NOMO-1 treated with DMSO at 0.1 percent for 48 hours (cell line): ENCODE measurements at regions not wholly inside any gene's neighbourhood (a gene's known extent, or its start where the extent isn't known, plus 50 kb on each side); places are given as distances from the start of the nearest gene placed in this dataset.
"Not testable (repeated sequence)": the region's sequence is repeated elsewhere in the genome, so short reads cannot be mapped to it uniquely, and the experiment has no call there.

Experiments
- DNase-seq: peaks from one replicate; lab custom pipeline; 2025; ENCODE audit not compliant: unreplicated experiment; lab: John Stamatoyannopoulos, UW

DNA sequence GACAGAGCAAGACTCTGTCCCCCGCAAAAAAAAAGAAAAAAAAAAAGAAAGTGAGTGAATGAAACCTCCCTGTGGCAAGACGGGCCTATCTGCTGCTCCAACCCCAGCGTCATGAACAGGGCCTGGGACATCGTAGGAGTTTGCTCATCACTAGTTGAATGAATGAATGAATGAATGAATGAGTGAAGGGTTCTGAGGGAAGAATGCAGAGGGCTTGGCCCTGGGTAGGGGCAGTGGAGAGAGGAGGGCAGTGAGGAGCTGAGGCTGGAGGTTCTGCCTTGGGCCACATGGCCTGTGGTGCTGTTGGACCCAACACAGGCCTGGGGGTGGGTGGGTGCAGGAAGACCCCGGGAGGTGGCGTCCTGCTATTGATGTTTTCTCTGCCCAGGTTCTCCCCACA lies 125.5 kb upstream of the CIBAR2 start:
- no peak for DNase-seq

DNA sequence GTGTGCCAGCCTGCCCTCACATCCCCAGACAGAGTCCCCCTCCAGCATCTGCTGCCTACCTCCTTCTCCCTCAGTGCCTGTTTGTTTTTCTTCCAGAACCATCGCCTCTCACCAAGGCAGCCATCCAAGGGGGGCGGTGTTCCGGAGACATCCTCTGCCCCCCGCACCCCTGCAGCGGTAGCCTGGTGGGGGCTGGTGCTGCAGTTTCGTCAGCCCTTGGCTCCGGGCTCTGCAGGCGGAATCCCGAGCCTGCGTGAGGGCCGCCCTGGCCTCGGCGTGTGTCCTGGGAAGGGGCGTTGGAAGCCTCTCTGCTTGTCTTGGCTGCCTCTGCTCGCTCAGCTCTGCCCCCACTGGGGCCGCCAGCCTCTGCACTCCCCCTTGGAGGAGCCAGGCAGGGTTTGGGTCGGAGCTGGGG lies 126.0 kb upstream of the CIBAR2 start:
- no peak for DNase-seq

DNA sequence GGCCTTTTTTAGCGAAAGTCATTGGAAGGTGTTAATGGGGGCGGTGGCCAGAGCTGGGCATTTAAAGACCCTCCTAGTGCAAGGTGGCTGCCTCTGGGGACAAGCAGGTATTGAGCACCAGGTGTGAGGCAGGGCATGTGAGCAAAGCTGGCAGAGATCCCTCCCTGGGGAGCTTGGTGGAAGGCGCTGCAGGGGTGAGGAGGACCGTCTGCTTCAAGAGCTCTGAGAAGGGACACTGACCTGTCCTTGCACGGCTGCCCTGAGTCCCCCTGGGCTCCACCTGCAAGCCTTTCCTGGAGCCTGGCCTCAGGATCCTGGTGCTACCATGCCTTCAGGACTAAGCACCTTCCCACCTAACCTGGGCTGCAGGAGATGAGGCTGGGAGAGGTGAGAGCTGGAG lies 127.0 kb upstream of the CIBAR2 start:
- no peak for DNase-seq

DNA sequence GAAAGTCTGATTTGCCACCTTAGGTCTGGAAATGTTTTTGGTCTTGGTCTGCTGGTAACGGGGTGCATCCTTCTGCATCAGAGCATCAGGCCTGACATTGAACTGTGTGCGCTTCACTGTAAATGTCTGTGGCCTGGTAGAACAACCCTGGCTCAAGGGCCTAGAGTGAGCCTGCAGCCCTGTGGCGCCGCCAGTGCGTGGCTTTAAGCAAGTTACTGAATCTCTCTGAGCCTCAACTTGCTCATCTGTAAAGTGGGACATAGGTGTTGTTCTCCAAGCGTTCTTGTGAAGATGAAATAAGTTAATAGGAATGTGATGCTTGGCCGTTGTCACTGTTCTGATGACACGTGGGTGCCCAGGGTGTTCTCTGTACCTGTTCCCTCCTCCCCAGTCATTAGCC lies 127.6 kb upstream of the CIBAR2 start:
- DNase-seq = no peak

DNA sequence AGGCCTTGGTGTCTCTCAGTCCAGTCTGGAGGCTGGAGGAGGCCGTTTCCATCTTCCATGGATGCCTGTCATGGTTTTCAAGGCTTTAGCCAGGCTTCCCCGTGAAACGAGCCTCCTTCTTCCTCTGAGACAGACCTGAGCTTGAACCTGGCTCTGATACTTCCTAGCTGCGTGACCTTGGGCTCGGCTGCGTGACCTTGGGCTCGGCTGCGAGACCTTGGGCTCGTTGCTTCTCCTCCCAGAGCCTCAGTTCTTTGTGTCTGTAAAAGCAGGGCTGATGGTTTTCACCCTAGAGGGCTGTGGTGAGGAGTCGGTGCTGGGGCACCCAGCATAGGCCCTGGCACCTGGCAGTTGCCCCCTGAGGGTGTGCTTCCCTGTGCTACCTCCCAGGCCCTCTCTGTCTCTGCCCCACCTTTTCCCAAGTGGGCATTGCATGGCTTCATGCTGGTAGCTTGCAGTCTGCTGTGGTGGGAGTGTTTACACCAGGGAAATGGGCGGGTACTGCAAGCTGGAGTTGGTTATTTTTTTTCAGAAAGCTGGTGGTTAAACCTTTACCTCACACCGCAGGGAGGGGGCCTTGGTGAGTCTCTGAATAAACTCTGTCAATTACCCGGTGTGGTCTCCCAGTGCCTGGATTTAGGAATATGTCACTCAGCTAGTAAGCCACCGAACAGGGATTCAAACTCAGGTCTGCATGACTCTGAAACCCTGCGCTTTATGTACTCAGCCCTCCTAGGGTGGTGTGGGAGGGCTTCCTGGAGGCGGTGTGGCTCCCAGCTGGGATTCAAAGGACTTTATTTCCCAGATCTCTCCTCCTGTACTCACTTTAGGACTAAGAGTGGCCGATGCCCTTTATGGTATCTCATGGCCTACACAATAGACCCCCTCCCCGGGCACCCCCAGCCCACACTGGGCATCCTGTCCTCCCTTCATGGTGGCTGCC lies 129.0 kb upstream of the CIBAR2 start:
- no peak for DNase-seq

DNA sequence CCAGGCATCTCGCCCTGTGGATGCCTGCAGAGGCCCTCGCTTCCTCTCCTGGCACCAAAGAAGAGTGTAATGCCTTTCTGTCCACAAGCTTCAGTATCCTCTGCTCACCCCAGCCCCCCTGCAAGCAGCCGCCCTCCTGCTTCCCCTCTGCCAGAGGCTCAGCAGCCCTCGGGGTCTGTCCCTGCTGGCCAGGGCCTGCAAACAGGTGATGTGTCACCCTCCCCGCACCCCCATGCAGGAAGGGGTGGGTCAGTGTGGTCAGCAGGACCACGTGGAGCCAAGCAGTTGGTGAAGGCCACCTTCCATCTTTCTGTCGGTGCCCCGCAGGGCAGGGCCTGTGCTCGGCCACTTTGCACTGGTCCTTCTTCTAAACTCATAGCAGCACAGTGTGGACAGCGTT lies 129.9 kb upstream of the CIBAR2 start:
- DNase-seq = no peak

DNA sequence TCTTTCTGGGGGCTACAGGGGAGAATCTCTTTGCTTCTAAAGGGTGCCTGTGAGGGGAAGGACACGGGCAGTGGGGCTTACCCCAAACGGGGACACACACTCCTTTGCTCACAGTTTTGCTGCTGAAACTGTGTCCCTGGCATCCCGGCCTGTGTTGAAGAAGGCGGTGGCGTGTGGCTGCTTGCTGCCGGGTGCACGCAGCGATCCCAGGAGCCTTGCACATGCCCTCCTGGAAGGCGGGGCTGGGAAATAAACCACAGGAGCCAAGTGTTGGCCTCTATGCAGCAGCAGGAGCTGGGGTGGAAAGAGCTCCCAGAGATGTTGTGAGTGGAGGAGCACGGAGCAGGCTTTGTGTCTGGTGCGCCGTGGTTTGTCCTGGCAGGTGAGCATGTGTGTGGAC lies 131.0 kb upstream of the CIBAR2 start:
- DNase-seq = no peak

DNA sequence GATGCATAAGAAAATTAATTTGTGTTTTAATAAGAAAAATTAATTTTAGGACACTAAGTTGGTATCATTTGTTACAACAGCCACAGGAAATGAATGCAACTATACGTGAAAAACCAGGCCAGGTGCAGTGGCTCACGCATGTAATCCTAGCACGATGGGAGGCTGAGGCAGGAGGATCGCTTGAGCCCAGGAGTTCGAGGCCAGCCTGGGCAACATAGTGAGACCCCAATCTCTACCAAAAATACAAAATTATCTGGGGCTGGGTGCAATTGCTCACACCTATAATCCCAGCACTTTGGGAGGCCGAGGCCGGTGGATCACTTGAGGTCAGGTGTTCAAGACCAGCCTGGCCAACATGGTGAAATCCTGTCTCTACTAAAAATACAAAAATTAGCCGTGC lies 132.2 kb upstream of the CIBAR2 start:
- DNase-seq = not testable (repeated sequence)

DNA sequence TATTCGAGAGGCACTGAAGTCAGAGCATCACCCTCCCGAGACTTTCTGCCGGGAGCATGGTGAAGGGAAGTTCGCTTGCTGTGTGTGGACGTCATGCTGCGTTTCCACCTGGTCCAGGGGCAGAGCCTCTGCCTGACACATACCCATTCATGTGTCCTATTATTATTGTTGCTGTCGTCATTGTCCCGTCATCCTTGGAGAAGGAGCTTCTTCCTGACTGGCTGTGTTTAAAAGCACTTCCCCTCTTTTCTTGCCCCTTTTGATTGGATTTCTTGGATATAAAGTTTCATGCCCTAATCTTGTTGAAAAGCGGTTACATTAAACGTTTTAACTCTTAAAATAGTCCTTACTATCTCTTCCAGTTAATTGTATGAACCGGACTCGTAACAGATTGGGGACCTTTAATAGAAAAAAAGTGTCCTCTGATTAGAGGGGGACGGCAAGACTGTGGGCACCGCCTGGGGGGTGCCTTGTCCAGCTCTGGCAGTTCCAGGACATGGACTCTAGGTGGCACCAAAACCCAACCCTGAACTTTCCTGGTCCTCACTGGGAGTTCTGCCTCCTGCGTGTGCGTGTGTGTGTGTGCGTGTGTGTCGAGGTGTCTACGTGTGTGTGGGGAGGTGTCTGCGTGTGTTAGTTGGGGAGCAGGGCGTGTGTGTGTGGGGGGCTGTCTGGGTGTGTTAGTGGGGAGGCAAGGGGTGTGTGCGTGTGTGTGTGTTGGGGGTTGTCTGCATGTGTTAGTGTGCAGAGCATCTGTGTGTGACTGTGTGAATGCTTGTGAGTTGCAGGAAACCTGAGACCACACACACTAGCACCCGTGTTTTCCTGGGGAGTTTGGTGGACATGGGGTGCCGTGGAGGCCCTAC lies 133.3 kb upstream of the CIBAR2 start:
- peak; percentile 52 for DNase-seq

DNA sequence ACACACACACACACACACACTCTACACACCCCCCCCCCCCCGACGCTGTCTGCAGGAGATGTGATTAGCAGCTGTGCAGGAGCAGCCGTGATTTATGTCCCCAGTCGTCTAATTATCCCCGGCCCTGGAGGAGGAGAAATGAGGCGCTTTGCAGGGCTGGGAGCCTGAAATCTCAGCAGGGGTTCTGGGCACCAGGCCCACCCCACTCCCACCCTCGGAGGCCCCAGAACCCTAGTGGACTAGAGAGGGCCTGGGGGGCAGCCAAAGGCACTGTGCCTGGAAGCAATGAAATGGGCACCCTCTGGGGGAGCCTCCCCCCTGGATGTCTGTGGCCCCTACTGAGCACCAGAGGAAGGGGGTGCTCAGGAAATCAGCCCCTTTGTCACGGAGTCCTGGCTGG lies 134.2 kb upstream of the CIBAR2 start:
- no peak for DNase-seq

DNA sequence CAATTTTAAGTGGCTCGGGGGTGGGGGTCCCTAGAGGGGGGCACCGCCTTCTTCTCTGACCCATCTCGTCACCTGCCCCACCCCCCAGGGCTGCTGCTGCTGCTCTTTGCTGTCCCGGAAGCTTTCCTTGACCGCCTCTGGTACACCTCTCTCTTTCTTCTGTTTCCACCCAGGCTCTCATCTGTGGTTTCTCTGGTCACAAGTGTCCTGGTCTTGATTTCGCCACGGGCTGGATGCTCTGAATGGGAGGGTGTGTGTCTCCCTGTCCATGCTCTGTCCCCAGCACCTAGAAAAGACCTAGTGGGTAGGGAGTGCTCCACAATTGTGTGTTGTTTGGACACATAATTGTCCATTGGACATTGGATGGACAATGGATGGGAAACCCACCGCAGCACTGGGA lies 134.7 kb upstream of the CIBAR2 start:
- no peak for DNase-seq

DNA sequence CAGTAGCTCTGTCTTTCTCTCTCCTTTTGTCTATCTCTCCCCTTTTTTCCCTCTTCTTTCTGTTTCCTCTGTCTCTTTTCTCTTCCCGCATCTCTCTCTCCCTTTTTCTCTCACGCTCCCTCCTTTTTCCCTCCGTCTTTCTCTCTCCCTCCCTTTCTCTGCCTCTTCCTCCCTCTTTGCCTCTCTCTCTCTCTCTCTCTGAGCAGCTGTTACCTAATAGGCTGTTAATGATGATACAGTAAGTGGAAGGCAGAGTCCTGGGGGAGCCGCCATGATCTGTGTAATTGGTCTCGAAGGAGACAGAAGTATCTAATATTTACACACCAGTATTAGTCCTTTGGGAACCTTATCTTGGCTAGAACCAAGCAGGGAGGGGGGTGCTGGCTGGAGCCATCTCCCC lies 136.1 kb upstream of the CIBAR2 start:
- DNase-seq = no peak

DNA sequence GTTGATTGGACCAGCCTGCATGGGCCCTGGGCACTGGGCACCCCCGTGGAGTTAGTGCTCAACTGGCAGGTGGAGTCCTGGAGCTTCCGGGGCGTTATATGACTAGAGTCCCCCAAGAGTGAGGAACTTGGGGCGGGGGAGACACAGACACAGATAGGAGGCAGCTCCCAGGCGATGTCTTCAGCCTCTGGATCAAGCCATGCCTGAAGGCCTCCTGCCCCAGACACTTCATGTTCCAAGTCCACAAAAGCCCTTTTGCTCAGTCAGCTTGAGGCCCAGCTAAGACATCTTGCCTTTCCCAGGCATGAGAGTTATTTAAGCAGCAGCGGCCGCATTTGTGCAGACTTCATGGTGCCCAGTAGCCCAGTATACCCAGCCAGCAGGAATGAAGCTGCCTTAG lies 136.6 kb upstream of the CIBAR2 start:
- no peak for DNase-seq

DNA sequence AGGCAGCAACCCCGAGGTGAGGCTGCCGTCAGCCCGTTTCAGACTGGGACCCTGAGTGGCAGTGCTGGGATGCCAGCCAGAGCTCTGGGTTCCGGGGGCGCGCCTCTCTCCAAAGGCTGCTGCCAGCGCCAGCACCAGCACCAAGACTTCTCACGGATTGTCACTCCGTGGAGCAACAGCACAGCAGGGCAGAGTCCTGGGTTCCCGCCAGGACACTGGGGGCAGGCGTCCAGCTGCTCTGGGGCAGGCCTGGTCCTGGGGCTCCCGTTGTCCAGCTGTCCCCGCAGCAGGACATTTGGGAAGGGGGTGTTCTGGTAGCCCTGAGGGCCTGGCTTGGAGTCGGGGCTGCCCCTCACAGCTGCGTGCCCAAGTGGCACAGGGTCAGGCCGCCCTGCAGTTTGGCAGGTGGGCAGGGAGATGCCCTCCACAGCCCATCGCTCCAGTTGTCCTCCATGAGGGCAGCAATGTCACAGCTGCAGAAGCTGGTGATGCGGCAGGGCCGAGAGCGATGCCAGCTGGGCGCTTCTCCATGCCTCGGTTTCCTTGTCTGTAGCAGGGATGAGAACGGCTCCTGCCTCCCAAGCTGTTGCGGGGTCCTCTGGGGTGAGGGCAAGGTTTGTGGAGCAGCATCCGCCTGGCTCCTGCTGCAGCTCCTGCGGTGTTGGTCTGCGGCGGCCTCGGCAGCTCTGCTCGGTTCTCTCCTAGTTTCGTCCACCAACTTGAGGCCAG lies 137.3 kb upstream of the CIBAR2 start:
- no peak for DNase-seq

DNA sequence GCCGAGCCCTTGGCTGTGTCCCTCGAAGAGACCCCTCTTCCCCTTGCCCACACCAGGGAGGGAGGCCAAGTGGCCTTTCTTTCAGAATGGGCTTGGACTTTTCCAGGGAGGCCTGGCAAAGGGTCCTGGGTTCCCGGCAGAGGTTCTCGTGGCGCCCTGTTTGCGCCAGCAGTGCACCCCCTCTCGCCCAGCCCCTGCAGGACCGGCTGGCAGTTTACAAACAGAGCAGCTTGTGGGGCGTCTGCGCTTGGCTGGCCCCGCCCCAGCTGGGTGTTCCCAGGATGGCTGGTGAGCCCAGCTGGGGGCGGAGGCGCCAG lies 137.8 kb upstream of the CIBAR2 start:
- no peak for DNase-seq

DNA sequence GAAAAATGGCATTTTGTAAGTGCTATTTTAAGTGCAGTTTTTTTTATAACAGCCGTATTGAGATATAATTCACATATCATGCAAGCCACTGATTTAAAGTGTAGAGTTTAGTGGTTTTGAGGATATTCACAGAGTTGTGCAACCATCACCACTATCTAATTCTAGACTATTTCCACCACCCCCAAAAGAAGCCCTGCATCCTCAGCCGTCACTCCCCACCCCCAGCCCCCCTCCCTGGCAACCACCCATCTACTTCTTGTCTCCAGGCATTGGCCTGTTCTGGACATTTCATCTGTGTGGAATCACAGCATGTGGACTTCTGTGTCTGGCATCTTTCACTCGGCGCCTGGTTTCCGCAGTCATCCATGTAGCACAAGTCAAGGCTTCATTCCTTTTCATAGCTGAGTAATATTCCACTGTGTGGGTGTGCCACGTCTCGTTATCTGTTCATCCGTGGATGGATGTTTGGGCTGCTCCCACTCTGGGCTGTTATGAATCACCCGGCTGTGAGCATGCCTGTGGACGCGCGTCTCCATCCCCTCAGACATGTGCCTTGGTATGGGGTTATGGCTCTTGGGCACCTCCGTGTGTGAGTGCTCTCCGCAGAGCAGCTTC lies 138.4 kb upstream of the CIBAR2 start:
- no peak for DNase-seq

DNA sequence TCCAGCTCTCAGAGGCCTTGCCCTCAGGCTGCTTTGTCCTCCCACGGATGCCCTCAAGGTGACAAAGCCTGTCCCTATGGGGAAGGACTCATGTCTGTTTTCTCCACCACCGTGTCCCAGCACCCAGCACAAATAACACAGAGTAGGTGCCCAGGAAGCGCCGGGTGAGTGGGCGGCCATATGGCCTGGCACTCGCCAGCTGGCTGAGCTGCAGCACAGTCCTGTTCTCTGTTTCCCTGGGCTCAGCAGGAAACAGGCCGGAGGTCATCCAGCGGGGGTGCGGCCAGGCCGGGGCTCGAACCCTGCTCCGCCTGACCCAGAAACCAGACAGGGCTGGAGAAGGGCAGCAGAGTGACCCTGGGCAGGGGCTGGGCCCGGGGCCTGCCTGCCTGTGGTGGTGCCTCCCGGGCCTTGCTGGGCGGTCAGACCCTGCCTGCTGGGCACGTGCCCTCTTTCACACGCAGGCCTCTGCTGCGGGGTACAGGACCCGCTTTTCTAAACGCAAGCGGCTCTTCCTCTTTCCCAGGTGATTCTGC lies 139.0 kb upstream of the CIBAR2 start:
- DNase-seq = no peak

DNA sequence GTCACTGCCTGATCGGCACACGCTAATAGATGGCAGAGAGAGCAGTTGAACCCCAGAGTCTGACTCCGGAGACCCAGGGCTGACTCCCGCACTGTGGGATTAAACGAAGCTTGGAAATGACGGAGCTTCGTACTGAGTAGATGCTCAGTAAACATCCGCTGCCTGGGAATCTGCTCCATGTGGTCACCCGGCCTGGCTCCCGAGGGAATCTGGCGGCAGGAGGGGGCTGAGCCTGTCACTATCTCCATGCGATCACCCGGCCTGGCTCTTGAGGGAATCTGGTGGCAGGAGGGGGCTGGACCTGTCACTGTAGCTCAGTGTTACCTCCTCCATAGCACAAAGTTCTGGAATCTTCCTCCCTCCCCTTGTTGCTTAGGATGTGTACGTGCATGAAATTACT lies 139.7 kb upstream of the CIBAR2 start:
- no peak for DNase-seq

DNA sequence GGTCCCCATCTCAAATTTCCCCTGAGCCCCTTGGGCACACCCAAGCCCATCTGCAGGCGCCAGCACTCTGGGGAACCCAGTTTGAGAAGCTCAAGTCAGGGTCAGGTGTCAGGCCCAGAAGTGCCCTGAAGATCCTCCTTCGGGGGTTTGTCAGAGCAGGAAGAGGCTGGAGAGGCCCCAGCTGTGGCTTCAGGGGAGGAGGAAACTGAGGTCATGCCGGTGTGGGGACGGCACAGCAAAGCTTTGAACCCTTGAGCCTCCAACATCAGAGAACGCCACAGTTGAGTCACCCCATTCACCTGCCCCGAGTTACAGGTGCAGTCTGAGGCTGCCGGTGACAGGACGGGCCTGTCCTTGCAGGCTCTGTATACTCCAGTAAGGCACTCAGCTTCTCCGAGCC lies 140.2 kb upstream of the CIBAR2 start:
- DNase-seq = no peak

DNA sequence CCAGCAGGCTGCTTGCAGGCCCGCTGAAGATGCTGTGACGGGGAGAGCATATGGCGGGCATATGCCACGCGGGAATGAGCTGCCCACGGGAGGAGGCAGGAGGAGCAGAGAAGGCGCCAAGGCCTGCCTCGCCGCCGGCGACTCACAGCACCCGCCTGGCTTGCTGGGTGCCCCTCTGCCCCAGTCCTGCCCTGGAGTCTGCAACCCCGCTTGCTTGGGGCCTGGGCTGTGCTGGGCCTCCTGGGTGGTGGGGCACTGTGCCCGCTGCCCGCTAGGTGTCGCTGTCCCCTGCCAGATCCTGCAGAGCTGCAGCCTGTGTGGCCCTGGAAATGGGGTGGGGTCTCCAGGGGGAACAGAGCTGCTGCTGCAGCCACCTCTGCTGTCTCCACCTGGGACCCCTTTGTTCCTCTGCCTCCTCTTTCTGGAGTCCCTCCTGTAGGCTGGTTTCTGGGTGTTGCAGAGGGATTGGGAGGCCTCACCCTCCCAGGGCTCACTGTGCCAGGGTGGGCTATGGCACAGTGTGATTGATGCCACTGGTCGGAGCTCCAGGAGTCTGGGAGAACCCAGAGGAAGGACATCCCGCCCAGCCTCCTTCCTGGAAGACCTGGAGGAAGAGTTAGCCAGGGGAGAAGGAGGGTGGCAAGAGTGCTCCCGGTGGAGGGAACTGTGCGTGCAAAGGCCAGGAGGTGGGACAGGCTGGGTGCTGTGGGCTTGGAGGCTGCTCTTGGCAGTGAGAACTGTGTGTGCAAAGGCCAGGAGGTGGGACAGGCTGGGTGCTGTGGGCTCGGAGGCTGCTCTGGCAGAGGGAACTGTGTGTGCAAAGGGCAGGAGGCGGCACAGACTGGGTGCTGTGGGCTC lies 141.0 kb upstream of the CIBAR2 start:
- DNase-seq = no peak
